DOHH2 (cell line): ENCODE measurements at regions not wholly inside any gene's neighbourhood (a gene's known extent, or its start where the extent isn't known, plus 50 kb on each side); places are given as distances from the start of the nearest gene placed in this dataset.

Experiments used
- H3F3A ChIP-seq: fragments of 200-600 bp; sonication (generic), shearing (Covaris generic); 2 replicates; pipeline ENCODE4 v1.6.0; 2016; ENCODE audit warnings: antibody characterized with exemption, mild to moderate bottlenecking; ENCODE audit not compliant: control insufficient read depth, insufficient read depth
- H3K27ac ChIP-seq: fragments of 200-600 bp; sonication (generic); 2 replicates; pipeline ENCODE4 v1.5.1; 2014; ENCODE audit warnings: low read depth, mild to moderate bottlenecking, low read length, moderate library complexity
- H3K27me3 ChIP-seq: fragments of 200-600 bp; sonication (generic); 2 replicates; pipeline ENCODE4 v1.6.1; 2014; ENCODE audit warnings: mild to moderate bottlenecking, low read length, mixed read lengths; ENCODE audit not compliant: control insufficient read depth
- H3K36me3 ChIP-seq: fragments of 200-600 bp; sonication (generic); 2 replicates; pipeline ENCODE4 v1.6.1; 2014; ENCODE audit warnings: mild to moderate bottlenecking, low read length, moderate library complexity, mixed read lengths; ENCODE audit not compliant: control insufficient read depth
- H3K4me1 ChIP-seq: fragments of 200-600 bp; sonication (generic); 2 replicates; pipeline ENCODE4 v1.6.1; 2014; ENCODE audit warnings: mild to moderate bottlenecking, low read length, mixed read lengths; ENCODE audit not compliant: control insufficient read depth
- H3K4me2 ChIP-seq: fragments of 200-600 bp; sonication (generic); 2 replicates; pipeline ENCODE4 v1.6.0; 2014; ENCODE audit warnings: mild to moderate bottlenecking, low read length, moderate library complexity
- H3K4me3 ChIP-seq: fragments of 200-600 bp; sonication (generic); 2 replicates; pipeline ENCODE4 v1.5.1; 2014; ENCODE audit warnings: mild to moderate bottlenecking, low read length, mixed read lengths
- H3K79me2 ChIP-seq: fragments of 200-600 bp; sonication (generic); 2 replicates; pipeline ENCODE4 v1.6.1; 2014; ENCODE audit warnings: mild to moderate bottlenecking, low read length, mixed read lengths; ENCODE audit not compliant: control insufficient read depth
- H3K9me2 ChIP-seq: fragments of 200-600 bp; sonication (generic); replicated peaks from 2 replicates; pipeline ENCODE4 v1.6.1; 2014; ENCODE audit warnings: mild to moderate bottlenecking, low read length, mixed read lengths; ENCODE audit not compliant: control insufficient read depth
- H3K9me3 ChIP-seq: fragments of 200-600 bp; sonication (generic); 2 replicates; pipeline ENCODE4 v1.6.1; 2014; ENCODE audit warnings: antibody characterized with exemption, low read length, mixed read lengths; ENCODE audit not compliant: control insufficient read depth, insufficient read depth
- H4K20me1 ChIP-seq: fragments of 200-600 bp; sonication (generic); 2 replicates; pipeline ENCODE4 v1.6.0; 2014; ENCODE audit warnings: low read depth, mild to moderate bottlenecking, antibody characterized with exemption, low read length, moderate library complexity; ENCODE audit not compliant: control insufficient read depth, insufficient read depth
- CTCF ChIP-seq: fragments of 200-600 bp; sonication (generic); IDR thresholded peaks from one replicate; pipeline ENCODE4 v1.5.1; 2014; ENCODE audit warnings: antibody characterized with exemption, mild to moderate bottlenecking, low read depth, low read length; ENCODE audit not compliant: poor library complexity, severe bottlenecking
- EZH2phosphoT487 ChIP-seq: fragments of 200-600 bp; sonication (generic); IDR thresholded peaks from 2 replicates; pipeline ENCODE4 v1.6.1; 2017; ENCODE audit warnings: borderline replicate concordance, mild to moderate bottlenecking, antibody characterized with exemption, low read length, moderate library complexity, mixed read lengths

- Histone ChIP-seq H3K9me3 (no peaks in the 10 kb centered on the region), H3K36me3 (no peaks in the 10 kb centered on the region), H3K27me3 (no peaks in the 10 kb centered on the region), H3K4me2 (no peak overlapping the region), H3K27ac (no peak overlapping the region), H3K4me3 (no peak overlapping the region), H3K79me2 (no peaks in the 10 kb centered on the region), H4K20me1 (no peaks in the 10 kb centered on the region), H3K4me1 (no peaks in the 10 kb centered on the region), H3K9me2 (no peaks in the 10 kb centered on the region), H3F3A (no peaks in the 10 kb centered on the region)
- no peak for TF ChIP-seq EZH2phosphoT487
- no peak for TF ChIP-seq CTCF
These were observed 800.8 kb upstream of the GYPC start for GRCh38 chr2:125855204-125855603.

- Histone ChIP-seq H3K27me3 (no peaks in the 10 kb centered on the region), H3K4me3 (no peak overlapping the region), H3K27ac (no peak overlapping the region), H4K20me1 (no peaks in the 10 kb centered on the region), H3K36me3 (no peaks in the 10 kb centered on the region), H3K79me2 (no peaks in the 10 kb centered on the region), H3K4me2 (no peak overlapping the region), H3K4me1 (no peaks in the 10 kb centered on the region), H3K9me3 (no peaks in the 10 kb centered on the region), H3F3A (no peaks in the 10 kb centered on the region), H3K9me2 (no peaks in the 10 kb centered on the region)
- no peak for TF ChIP-seq EZH2phosphoT487
- TF ChIP-seq CTCF, result no peak
These were observed 797.8 kb upstream of the GYPC start for GRCh38 chr2:125857971-125858794.

GRCh38 chr2:125861461-125861860 is 794.5 kb upstream of the GYPC start:
- no peak for TF ChIP-seq CTCF
- no peak for TF ChIP-seq EZH2phosphoT487
- Histone ChIP-seq H3K27ac (no peak overlapping the region), H3K4me1 (no peaks in the 10 kb centered on the region), H3K79me2 (no peaks in the 10 kb centered on the region), H3K4me2 (no peak overlapping the region), H3K9me3 (no peaks in the 10 kb centered on the region), H3K36me3 (no peaks in the 10 kb centered on the region), H4K20me1 (no peaks in the 10 kb centered on the region), H3K9me2 (no peaks in the 10 kb centered on the region), H3F3A (no peaks in the 10 kb centered on the region), H3K27me3 (no peaks in the 10 kb centered on the region), H3K4me3 (no peak overlapping the region)
